Trophoblast cell (in vitro differentiated cells and primary cell): ENCODE measurements at regions not wholly inside any gene's neighbourhood (a gene's known extent, or its start where the extent isn't known, plus 50 kb on each side); places are given as distances from the start of the nearest gene placed in this dataset.

ENCODE experiments used
- DNase-seq, 2 donors: peaks; one replicate each; pipeline ENCODE4 v3.0.0-alpha.2; 2016
- H2AFZ ChIP-seq: 2 replicates; pipeline ENCODE4 v1.6.1; 2013; ENCODE audit warnings: low read length, moderate library complexity, mild to moderate bottlenecking; ENCODE audit not compliant: insufficient read depth, poor library complexity
- H2AK5ac ChIP-seq: 2 replicates; pipeline ENCODE4 v1.6.1; 2013; ENCODE audit warnings: mild to moderate bottlenecking, low read length
- H2BK120ac ChIP-seq: 2 replicates; pipeline ENCODE4 v1.6.1; 2013; ENCODE audit warnings: low read length, mild to moderate bottlenecking, moderate library complexity; ENCODE audit not compliant: insufficient read depth, poor library complexity
- H2BK12ac ChIP-seq: 2 replicates; pipeline ENCODE4 v1.6.1; 2013; ENCODE audit warnings: mild to moderate bottlenecking, low read length, moderate library complexity
- H2BK5ac ChIP-seq: 2 replicates; pipeline ENCODE4 v1.6.1; 2013; ENCODE audit warnings: low read length, low read depth, moderate library complexity, mild to moderate bottlenecking; ENCODE audit not compliant: poor library complexity
- H3K14ac ChIP-seq: 2 replicates; pipeline ENCODE4 v1.6.1; 2013; ENCODE audit warnings: mild to moderate bottlenecking, low read length
- H3K18ac ChIP-seq: 2 replicates; pipeline ENCODE4 v1.6.1; 2013; ENCODE audit warnings: mild to moderate bottlenecking, low read length
- H3K23ac ChIP-seq: 2 replicates; pipeline ENCODE4 v1.6.1; 2013; ENCODE audit warnings: low read length
- H3K27ac ChIP-seq: 2 replicates; pipeline ENCODE4 v1.5.1; 2013; ENCODE audit warnings: low read depth, mild to moderate bottlenecking, inconsistent platforms, low read length, moderate library complexity
- H3K27me3 ChIP-seq: 2 replicates; pipeline ENCODE4 v1.6.1; 2013; ENCODE audit warnings: inconsistent platforms, mild to moderate bottlenecking, low read length, moderate library complexity; ENCODE audit not compliant: insufficient read depth
- H3K36me3 ChIP-seq, 2 experiments: 1 replicate in 1 of 2; 2 replicates in 1 of 2; pipeline ENCODE4 v1.6.1; 2013; ENCODE audit warnings: low read length in 2 of 2, mild to moderate bottlenecking in 2 of 2, moderate library complexity in 1 of 2; ENCODE audit not compliant: insufficient read depth in 2 of 2, control insufficient read depth in 1 of 2
- H3K4ac ChIP-seq: 2 replicates; pipeline ENCODE4 v1.6.1; 2013; ENCODE audit warnings: low read depth, mild to moderate bottlenecking, low read length, moderate library complexity
- H3K4me1 ChIP-seq, 2 experiments: 1 replicate in 1 of 2; 2 replicates in 1 of 2; pipeline ENCODE4 v1.6.1; 2013; ENCODE audit warnings: low read length in 2 of 2, mild to moderate bottlenecking in 2 of 2, moderate library complexity in 1 of 2; ENCODE audit not compliant: insufficient read depth in 2 of 2, control insufficient read depth in 1 of 2
- H3K4me2 ChIP-seq: 2 replicates; pipeline ENCODE4 v1.6.1; 2013; ENCODE audit warnings: inconsistent platforms, mild to moderate bottlenecking, low read length, moderate library complexity
- H3K4me3 ChIP-seq: 2 replicates; pipeline ENCODE4 v1.5.1; 2013; ENCODE audit warnings: mild to moderate bottlenecking, low read depth, low read length, inconsistent platforms
- H3K79me1 ChIP-seq: one replicate; pipeline ENCODE4 v1.6.1; 2013; ENCODE audit warnings: low read length
- H3K79me2 ChIP-seq: 2 replicates; pipeline ENCODE4 v1.6.1; 2013; ENCODE audit warnings: low read length, mild to moderate bottlenecking; ENCODE audit not compliant: control insufficient read depth, insufficient read depth, poor library complexity
- H3K9ac ChIP-seq: 2 replicates; pipeline ENCODE4 v1.6.1; 2013; ENCODE audit warnings: mild to moderate bottlenecking, low read length
- H3K9me3 ChIP-seq: 2 replicates; pipeline ENCODE4 v1.6.1; 2013; ENCODE audit warnings: low read depth, mild to moderate bottlenecking, control low read depth, inconsistent platforms, low read length; ENCODE audit not compliant: insufficient read depth
- H4K12ac ChIP-seq: 2 replicates; pipeline ENCODE4 v1.6.1; 2013; ENCODE audit warnings: low read depth, mild to moderate bottlenecking, low read length, moderate library complexity
- H4K8ac ChIP-seq: 2 replicates; pipeline ENCODE4 v1.6.1; 2013; ENCODE audit warnings: low read depth, mild to moderate bottlenecking, low read length, moderate library complexity
- H4K91ac ChIP-seq: one replicate; pipeline ENCODE4 v1.6.1; 2013; ENCODE audit warnings: low read depth, mild to moderate bottlenecking, low read length, moderate library complexity
- WGBS: extraction: QIAGEN DNeasy Blood & Tissue Kit; methylation state at CpG from one replicate; pipeline ENCODE4 v1.1.7; 2013; ENCODE audit warnings: missing lambda C conversion rate; ENCODE audit not compliant: insufficient read length, insufficient coverage; ENCODE audit errors: extremely low coverage; 5-methylcytosine and 5-hydroxymethylcytosine counted together

- no peak overlapping the region for H3K23ac ChIP-seq
- no peak overlapping the region for H3K27ac ChIP-seq
- no peak overlapping the region for H2AK5ac ChIP-seq
- H3K9me3 ChIP-seq, result no peaks in the 10 kb centered on the region
- H2BK12ac ChIP-seq, result no peak overlapping the region
- no peak overlapping the region for H3K4me3 ChIP-seq
- DNase-seq, result no peak
- no peaks in the 10 kb centered on the region for H3K36me3 ChIP-seq
- H4K91ac ChIP-seq, result no peak overlapping the region
- no peaks in the 10 kb centered on the region for H3K27me3 ChIP-seq
- no peaks in the 10 kb centered on the region for H3K79me2 ChIP-seq
- H4K8ac ChIP-seq, result no peak overlapping the region
- no peak overlapping the region for H2AFZ ChIP-seq
- H3K79me1 ChIP-seq, result no peaks in the 10 kb centered on the region
- H3K18ac ChIP-seq, result no peak overlapping the region
- H3K4me1 ChIP-seq, result no peaks in the 10 kb centered on the region
- no peak overlapping the region for H3K4ac ChIP-seq
- no peak overlapping the region for H2BK5ac ChIP-seq
- no peak overlapping the region for H2BK120ac ChIP-seq
- H4K12ac ChIP-seq, result no peak overlapping the region
- no peak overlapping the region for H3K9ac ChIP-seq
- no peak overlapping the region for H3K14ac ChIP-seq
- H3K4me2 ChIP-seq, result no peak overlapping the region
Measured at GRCh38 chr2:133635131-133635530, 66.9 kb upstream of the NCKAP5 start.

DNA sequence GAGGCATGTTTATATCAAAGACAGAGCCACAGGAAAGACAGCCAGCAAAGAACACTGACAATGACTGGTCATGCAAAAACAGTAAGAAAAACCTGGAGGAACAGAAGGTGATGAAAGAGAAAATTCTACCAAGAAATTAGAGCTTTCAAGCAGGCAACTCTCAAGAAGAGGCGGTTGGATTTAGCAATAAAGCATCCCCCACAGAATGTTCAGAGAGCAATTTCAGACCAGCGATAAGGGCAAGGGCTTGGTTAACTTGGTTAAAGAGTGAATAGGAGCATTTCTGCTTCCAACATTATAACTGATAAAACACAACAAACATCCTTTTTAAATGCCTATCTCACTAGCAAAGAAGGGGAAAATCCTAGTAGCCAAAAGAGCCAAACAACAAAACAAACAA, 68.0 kb upstream of the NCKAP5 start:
- H2BK120ac ChIP-seq, result no peak overlapping the region
- H3K9me3 ChIP-seq, result no peaks in the 10 kb centered on the region
- H2AK5ac ChIP-seq, result no peak overlapping the region
- no peaks in the 10 kb centered on the region for H3K27me3 ChIP-seq
- H3K27ac ChIP-seq, result no peak overlapping the region
- H3K79me1 ChIP-seq, result no peaks in the 10 kb centered on the region
- no peak overlapping the region for H3K23ac ChIP-seq
- H3K18ac ChIP-seq, result no peak overlapping the region
- H2BK5ac ChIP-seq, result no peak overlapping the region
- peaks cover 0 to 1% of the 10 kb centered on the region in 2 experiments for H3K4me1 ChIP-seq
- no peak overlapping the region for H3K4me2 ChIP-seq
- no peak overlapping the region for H2AFZ ChIP-seq
- no CpG with 5 or more reads among the region's 2 CpGs for WGBS
- H4K8ac ChIP-seq, result no peak overlapping the region
- H3K79me2 ChIP-seq, result no peaks in the 10 kb centered on the region
- H3K4me3 ChIP-seq, result no peak overlapping the region
- H3K4ac ChIP-seq, result no peak overlapping the region
- no peak overlapping the region for H4K91ac ChIP-seq
- H3K36me3 ChIP-seq, result no peaks in the 10 kb centered on the region
- no peak overlapping the region for H3K9ac ChIP-seq
- no peak overlapping the region for H3K14ac ChIP-seq
- no peak overlapping the region for H4K12ac ChIP-seq
- DNase-seq, result no peak
- no peak overlapping the region for H2BK12ac ChIP-seq

DNA sequence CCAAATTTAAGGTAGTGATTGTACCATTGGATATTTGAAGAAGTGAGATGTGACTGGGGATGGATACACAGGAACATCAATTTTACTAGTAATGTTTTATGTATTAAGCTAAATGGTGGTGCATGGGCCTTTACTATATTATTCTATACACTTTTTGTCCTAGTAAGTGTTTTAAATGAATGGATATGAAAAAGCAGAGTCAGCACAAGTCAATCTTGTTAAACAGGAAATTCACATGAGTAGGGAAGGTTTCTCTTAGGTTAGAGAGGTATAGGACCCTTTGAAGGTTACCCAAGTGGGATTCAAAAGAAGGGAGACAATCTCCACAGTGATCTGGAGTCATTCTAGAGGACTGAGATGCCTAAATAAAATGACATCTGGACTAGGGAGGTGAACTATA, 71.8 kb upstream of the NCKAP5 start:
- Histone ChIP-seq H3K27me3 (no peaks in the 10 kb centered on the region), H3K4ac (no peak overlapping the region), H2BK120ac (no peak overlapping the region), H3K9ac (no peak overlapping the region), H4K91ac (no peak overlapping the region), H4K8ac (no peak overlapping the region), H2AFZ (no peak overlapping the region), H3K9me3 (no peaks in the 10 kb centered on the region), H3K23ac (no peak overlapping the region), H3K4me3 (no peak overlapping the region), H3K27ac (no peak overlapping the region), H2BK12ac (no peak overlapping the region), H3K4me1 (peaks cover 0 to 4% of the 10 kb centered on the region in 2 experiments), H2AK5ac (no peak overlapping the region), H3K18ac (no peak overlapping the region), H3K4me2 (no peak overlapping the region), H2BK5ac (no peak overlapping the region), H3K14ac (no peak overlapping the region), H4K12ac (no peak overlapping the region), H3K36me3 (no peaks in the 10 kb centered on the region), H3K79me1 (no peaks in the 10 kb centered on the region), H3K79me2 (no peaks in the 10 kb centered on the region)
- DNase-seq, result no peak

DNA sequence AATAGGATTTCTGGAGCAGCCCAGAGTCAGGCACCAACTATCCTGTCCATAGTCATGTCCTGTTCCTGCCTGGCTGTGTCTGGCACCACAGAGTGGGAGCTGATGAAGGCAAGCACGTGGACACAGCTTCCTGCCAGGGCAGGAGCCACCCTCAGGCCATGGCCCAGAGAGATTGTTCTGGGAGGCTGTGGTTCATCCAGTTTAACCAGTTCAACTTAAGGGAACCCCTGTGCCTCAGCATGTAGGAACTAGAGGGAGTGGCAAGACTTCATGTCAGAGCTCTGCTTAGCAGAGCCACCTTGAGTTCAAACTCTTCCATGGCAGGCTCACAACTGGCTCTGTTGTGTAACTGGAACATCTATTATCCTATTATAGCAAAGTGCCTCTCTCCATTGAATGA, 73.2 kb upstream of the NCKAP5 start:
- Histone ChIP-seq H3K23ac (no peak overlapping the region), H3K18ac (no peak overlapping the region), H2AK5ac (no peak overlapping the region), H3K4me1 (peaks cover 0 to 4% of the 10 kb centered on the region in 2 experiments), H2BK5ac (no peak overlapping the region), H3K27ac (peak overlapping the region; percentile 40), H4K12ac (no peak overlapping the region), H2BK120ac (no peak overlapping the region), H3K36me3 (no peaks in the 10 kb centered on the region), H3K14ac (no peak overlapping the region), H2AFZ (no peak overlapping the region), H2BK12ac (no peak overlapping the region), H4K91ac (no peak overlapping the region), H4K8ac (no peak overlapping the region), H3K27me3 (no peaks in the 10 kb centered on the region), H3K79me1 (no peaks in the 10 kb centered on the region), H3K9me3 (no peaks in the 10 kb centered on the region), H3K4me3 (no peak overlapping the region), H3K9ac (no peak overlapping the region), H3K4me2 (no peak overlapping the region), H3K4ac (no peak overlapping the region), H3K79me2 (no peaks in the 10 kb centered on the region)
- no CpG with 5 or more reads among the region's 1 CpG for WGBS
- DNase-seq, result peak; percentile 84 to 87
